ENCODE measurements at regions not wholly inside any gene's neighbourhood (a gene's known extent, or its start where the extent isn't known, plus 50 kb on each side); places are given as distances from the start of the nearest gene placed in this dataset.
"Not testable (repeated sequence)": the region's sequence is repeated elsewhere in the genome, so short reads cannot be mapped to it uniquely, and the experiment has no call there.

DNA sequence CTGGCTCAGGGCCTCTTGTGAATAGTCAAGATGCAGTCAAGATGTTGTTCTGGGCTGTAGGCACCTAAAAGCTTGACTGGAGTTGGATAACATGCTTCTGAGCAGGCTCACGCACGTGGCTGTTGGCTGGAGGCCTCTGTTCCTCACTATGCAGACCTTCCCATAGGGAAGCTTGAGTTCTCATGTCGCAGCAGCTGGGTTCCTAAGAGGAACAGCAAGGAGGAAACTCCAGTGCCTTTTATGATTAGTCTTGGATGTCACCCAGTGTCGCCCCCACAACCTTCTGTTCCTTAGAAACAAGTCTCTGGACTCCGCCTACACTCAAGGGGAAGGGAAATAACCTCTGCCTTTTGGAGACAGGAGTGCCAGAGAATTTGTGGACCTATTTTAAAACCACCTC lies 210.7 kb downstream of the BCAS1 start:
- Histone ChIP-seq H3K27ac (ENCODE audit: low read length, poor library complexity, severe bottlenecking) (no peak overlapping the region), H3K9ac (ENCODE audit: low read length) (peak overlapping the region; percentile 41), H2AK5ac (ENCODE audit: low read length, severe bottlenecking) (no peak overlapping the region), H2BK12ac (ENCODE audit: low read length in 2 of 2) (no peak overlapping the region), H3K4ac (ENCODE audit: low read depth in 1 of 2, low read length in 2 of 2) (no peak overlapping the region), H2BK120ac (ENCODE audit: low read depth, low read length) (no peak overlapping the region), H2BK5ac (ENCODE audit: low read depth, low read length, poor library complexity, severe bottlenecking) (no peak overlapping the region), H3K9me3 (ENCODE audit: control insufficient read depth, low read length) (no peaks in the 10 kb centered on the region), H3K36me3 (ENCODE audit: control insufficient read depth in 1 of 2, insufficient read depth in 2 of 2, low read depth in 1 of 2, low read length in 2 of 2) (no peaks in the 10 kb centered on the region), H4K8ac (ENCODE audit: low read length) (no peak overlapping the region), H3K4me1 (ENCODE audit: control insufficient read depth, insufficient read depth, low read depth, low read length) (no peaks in the 10 kb centered on the region), H3K27me3 (ENCODE audit: control insufficient read depth in 1 of 2, insufficient read depth in 1 of 2, low read length in 2 of 2) (no peaks in the 10 kb centered on the region), H3K4me3 (ENCODE audit: insufficient read depth in 1 of 2, low read depth in 1 of 2, low read length in 2 of 2) (no peak overlapping the region), H3K23ac (ENCODE audit: low read length in 2 of 2) (no peak overlapping the region), H2AFZ (ENCODE audit: low read depth, low read length) (no peak overlapping the region), H3K14ac (ENCODE audit: low read length in 2 of 2) (no peak overlapping the region), H3K79me1 (replicated peaks; ENCODE audit: low read length, poor library complexity, severe bottlenecking) (no peaks in the 10 kb centered on the region), H2BK15ac (ENCODE audit: low read depth, poor library complexity, severe bottlenecking) (no peak overlapping the region), H3K18ac (ENCODE audit: low read depth in 1 of 2, low read length in 2 of 2) (no peak overlapping the region), H3K4me2 (ENCODE audit: low read length, poor library complexity, severe bottlenecking) (no peak overlapping the region), H4K91ac (ENCODE audit: low read length) (no peak overlapping the region)
- WGBS: 95% methylated on average over 3 of the region's 5 CpGs
- DNase-seq: no peak

DNA sequence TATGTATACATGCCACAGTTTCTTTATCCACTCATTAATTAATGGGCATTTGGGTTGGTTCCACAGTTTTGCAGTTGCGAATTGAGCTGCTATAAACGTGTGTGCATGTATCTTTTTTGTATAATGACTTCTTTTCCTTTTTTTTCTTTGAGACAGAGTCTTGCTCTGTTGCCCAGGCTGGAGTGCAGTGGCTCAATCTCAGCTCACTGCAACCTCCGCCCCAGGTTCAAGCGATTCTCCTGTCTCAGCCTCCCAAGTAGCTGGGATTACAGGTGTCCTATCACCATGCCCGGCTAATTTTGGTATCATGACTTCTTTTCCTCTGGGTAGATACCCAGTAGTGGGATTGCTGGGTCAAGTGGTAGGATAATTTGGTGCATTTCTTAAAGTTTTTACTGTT lies 211.4 kb downstream of the BCAS1 start:
- H3K9ac ChIP-seq (ENCODE audit: low read length); H3K18ac ChIP-seq (ENCODE audit: low read depth in 1 of 2, low read length in 2 of 2); H2AK5ac ChIP-seq (ENCODE audit: low read length, severe bottlenecking); DNase-seq; H3K27me3 ChIP-seq (ENCODE audit: control insufficient read depth in 1 of 2, insufficient read depth in 1 of 2, low read length in 2 of 2); H4K8ac ChIP-seq (ENCODE audit: low read length); H3K27ac ChIP-seq (ENCODE audit: low read length, poor library complexity, severe bottlenecking); H4K91ac ChIP-seq (ENCODE audit: low read length); H2BK5ac ChIP-seq (ENCODE audit: low read depth, low read length, poor library complexity, severe bottlenecking); H2BK120ac ChIP-seq (ENCODE audit: low read depth, low read length); H2BK12ac ChIP-seq (ENCODE audit: low read length in 2 of 2); H3K14ac ChIP-seq (ENCODE audit: low read length in 2 of 2); H3K4ac ChIP-seq (ENCODE audit: low read depth in 1 of 2, low read length in 2 of 2); H3K4me2 ChIP-seq (ENCODE audit: low read length, poor library complexity, severe bottlenecking); H2BK15ac ChIP-seq (ENCODE audit: low read depth, poor library complexity, severe bottlenecking); H3K79me1 ChIP-seq (replicated peaks; ENCODE audit: low read length, poor library complexity, severe bottlenecking); H3K4me1 ChIP-seq (ENCODE audit: control insufficient read depth, insufficient read depth, low read depth, low read length); H3K23ac ChIP-seq (ENCODE audit: low read length in 2 of 2); H3K36me3 ChIP-seq (ENCODE audit: control insufficient read depth in 1 of 2, insufficient read depth in 2 of 2, low read depth in 1 of 2, low read length in 2 of 2); H3K4me3 ChIP-seq (ENCODE audit: insufficient read depth in 1 of 2, low read depth in 1 of 2, low read length in 2 of 2); H2AFZ ChIP-seq (ENCODE audit: low read depth, low read length); H3K9me3 ChIP-seq (ENCODE audit: control insufficient read depth, low read length): not testable (repeated sequence)
- 86% methylated on average over 4 of the region's 5 CpGs for WGBS

DNA sequence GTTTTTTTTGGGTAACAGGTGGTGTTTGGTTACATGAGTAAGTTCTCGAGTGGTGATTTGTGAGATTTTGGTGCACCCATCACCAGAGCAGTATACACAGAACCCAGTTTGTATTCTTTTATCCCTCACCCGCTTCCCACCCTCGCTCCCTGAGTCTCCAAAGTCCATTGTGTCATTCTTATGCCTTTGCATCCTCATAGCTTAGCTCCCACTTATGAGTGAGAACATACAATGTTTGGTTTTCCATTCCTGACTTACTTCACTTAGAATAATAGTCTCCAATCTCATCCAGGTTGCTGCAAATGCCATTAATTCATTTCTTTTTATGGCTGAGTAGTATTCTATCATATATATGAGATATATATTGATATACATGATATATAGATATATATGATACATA lies 211.9 kb downstream of the BCAS1 start:
- H3K79me1 ChIP-seq (replicated peaks; ENCODE audit: low read length, poor library complexity, severe bottlenecking); H3K4me3 ChIP-seq (ENCODE audit: insufficient read depth in 1 of 2, low read depth in 1 of 2, low read length in 2 of 2); H3K27ac ChIP-seq (ENCODE audit: low read length, poor library complexity, severe bottlenecking); H2AK5ac ChIP-seq (ENCODE audit: low read length, severe bottlenecking); H3K4me1 ChIP-seq (ENCODE audit: control insufficient read depth, insufficient read depth, low read depth, low read length); H3K18ac ChIP-seq (ENCODE audit: low read depth in 1 of 2, low read length in 2 of 2); H4K91ac ChIP-seq (ENCODE audit: low read length); H3K4me2 ChIP-seq (ENCODE audit: low read length, poor library complexity, severe bottlenecking); DNase-seq; H2AFZ ChIP-seq (ENCODE audit: low read depth, low read length); H3K23ac ChIP-seq (ENCODE audit: low read length in 2 of 2); H3K4ac ChIP-seq (ENCODE audit: low read depth in 1 of 2, low read length in 2 of 2); H3K36me3 ChIP-seq (ENCODE audit: control insufficient read depth in 1 of 2, insufficient read depth in 2 of 2, low read depth in 1 of 2, low read length in 2 of 2); H2BK12ac ChIP-seq (ENCODE audit: low read length in 2 of 2); H3K27me3 ChIP-seq (ENCODE audit: control insufficient read depth in 1 of 2, insufficient read depth in 1 of 2, low read length in 2 of 2); H4K8ac ChIP-seq (ENCODE audit: low read length); H3K9ac ChIP-seq (ENCODE audit: low read length); H2BK15ac ChIP-seq (ENCODE audit: low read depth, poor library complexity, severe bottlenecking); H3K9me3 ChIP-seq (ENCODE audit: control insufficient read depth, low read length); H2BK120ac ChIP-seq (ENCODE audit: low read depth, low read length); H3K14ac ChIP-seq (ENCODE audit: low read length in 2 of 2); H2BK5ac ChIP-seq (ENCODE audit: low read depth, low read length, poor library complexity, severe bottlenecking): not testable (repeated sequence)
- 86% methylated on average over 2 of the region's 3 CpGs for WGBS

DNA sequence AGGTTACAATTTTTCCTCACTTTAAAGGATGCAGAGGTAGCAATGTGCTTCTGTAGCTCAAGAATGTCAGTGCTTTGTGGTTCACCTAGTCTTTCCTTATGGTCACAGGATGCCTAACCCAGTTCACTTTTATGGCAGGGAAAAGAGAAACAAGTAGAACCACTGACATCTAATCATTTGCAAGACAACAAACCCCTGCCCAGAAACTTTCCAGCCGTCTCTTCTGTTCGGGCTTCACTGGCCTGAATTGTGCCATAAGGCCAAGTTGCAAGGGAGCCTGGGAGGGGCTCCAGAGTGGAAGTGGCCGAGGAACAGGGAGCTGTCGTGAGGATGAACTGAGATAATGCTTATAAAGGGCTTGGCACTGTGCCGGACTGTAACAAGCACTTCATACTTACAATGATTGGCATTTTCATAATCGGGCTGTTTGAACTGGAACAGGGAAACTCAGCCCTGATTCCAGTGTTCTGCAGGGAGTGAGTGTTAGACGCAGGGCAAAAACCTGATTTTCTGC lies 212.6 kb downstream of the BCAS1 start:
- no peak overlapping the region for H3K27ac ChIP-seq (ENCODE audit: low read length, poor library complexity, severe bottlenecking)
- H4K8ac ChIP-seq (ENCODE audit: low read length): peak overlapping the region; percentile 29
- no peak overlapping the region for H3K4me2 ChIP-seq (ENCODE audit: low read length, poor library complexity, severe bottlenecking)
- no peak overlapping the region for H2BK5ac ChIP-seq (ENCODE audit: low read depth, low read length, poor library complexity, severe bottlenecking)
- peak overlapping the region in 1 of 2 experiments; percentile 46 for H3K4ac ChIP-seq (ENCODE audit: low read depth in 1 of 2, low read length in 2 of 2)
- H2BK12ac ChIP-seq (ENCODE audit: low read length in 2 of 2): peak overlapping the region in 1 of 2 experiments; percentile 38
- H3K9ac ChIP-seq (ENCODE audit: low read length): no peak overlapping the region
- H3K14ac ChIP-seq (ENCODE audit: low read length in 2 of 2): no peak overlapping the region
- no peaks in the 10 kb centered on the region for H3K27me3 ChIP-seq (ENCODE audit: control insufficient read depth in 1 of 2, insufficient read depth in 1 of 2, low read length in 2 of 2)
- H3K23ac ChIP-seq (ENCODE audit: low read length in 2 of 2): no peak overlapping the region
- no peak overlapping the region for H3K4me3 ChIP-seq (ENCODE audit: insufficient read depth in 1 of 2, low read depth in 1 of 2, low read length in 2 of 2)
- no peaks in the 10 kb centered on the region for H3K4me1 ChIP-seq (ENCODE audit: control insufficient read depth, insufficient read depth, low read depth, low read length)
- H2BK15ac ChIP-seq (ENCODE audit: low read depth, poor library complexity, severe bottlenecking): no peak overlapping the region
- H3K79me1 ChIP-seq (replicated peaks; ENCODE audit: low read length, poor library complexity, severe bottlenecking): no peaks in the 10 kb centered on the region
- peak overlapping the region in 1 of 2 experiments; percentile 59 for H3K18ac ChIP-seq (ENCODE audit: low read depth in 1 of 2, low read length in 2 of 2)
- no peak overlapping the region for H2AK5ac ChIP-seq (ENCODE audit: low read length, severe bottlenecking)
- H3K36me3 ChIP-seq (ENCODE audit: control insufficient read depth in 1 of 2, insufficient read depth in 2 of 2, low read depth in 1 of 2, low read length in 2 of 2): no peaks in the 10 kb centered on the region
- no peak for DNase-seq
- no peaks in the 10 kb centered on the region for H3K9me3 ChIP-seq (ENCODE audit: control insufficient read depth, low read length)
- H4K91ac ChIP-seq (ENCODE audit: low read length): no peak overlapping the region
- WGBS: 40% methylated on average over 6 of the region's 7 CpGs
- H2AFZ ChIP-seq (ENCODE audit: low read depth, low read length): no peak overlapping the region
- H2BK120ac ChIP-seq (ENCODE audit: low read depth, low read length): no peak overlapping the region
